Neuronal stem cell (in vitro differentiated cells): ENCODE measurements at regions not wholly inside any gene's neighbourhood (a gene's known extent, or its start where the extent isn't known, plus 50 kb on each side); places are given as distances from the start of the nearest gene placed in this dataset.

Experiments
- DNase-seq: peaks from one replicate; pipeline ENCODE4 v3.0.0-alpha.2; 2013; ENCODE audit warnings: low spot score
- H2AFZ ChIP-seq: one replicate; pipeline ENCODE4 v1.6.1; 2013; ENCODE audit warnings: mild to moderate bottlenecking, low read length, inconsistent platforms
- H2AK5ac ChIP-seq: 2 replicates; pipeline ENCODE4 v1.6.1; 2013; ENCODE audit warnings: low read depth, mild to moderate bottlenecking, inconsistent platforms, low read length, moderate library complexity, mixed read lengths
- H2BK120ac ChIP-seq: 2 replicates; pipeline ENCODE4 v1.6.1; 2013; ENCODE audit warnings: low read depth, mild to moderate bottlenecking, inconsistent platforms, low read length, moderate library complexity, mixed read lengths
- H2BK12ac ChIP-seq: one replicate; pipeline ENCODE4 v1.6.1; 2013; ENCODE audit warnings: low read length, inconsistent platforms
- H2BK15ac ChIP-seq: 2 replicates; pipeline ENCODE4 v1.6.1; 2013; ENCODE audit warnings: mild to moderate bottlenecking, low read length, inconsistent platforms, mixed read lengths
- H2BK5ac ChIP-seq: one replicate; pipeline ENCODE4 v1.6.1; 2013; ENCODE audit warnings: inconsistent platforms, mild to moderate bottlenecking, low read length, moderate library complexity
- H3K14ac ChIP-seq: one replicate; pipeline ENCODE4 v1.6.1; 2013; ENCODE audit warnings: low read length, inconsistent platforms
- H3K18ac ChIP-seq: 2 replicates; pipeline ENCODE4 v1.6.1; 2013; ENCODE audit warnings: low read length, inconsistent platforms
- H3K23ac ChIP-seq: 2 replicates; pipeline ENCODE4 v1.6.1; 2013; ENCODE audit warnings: low read depth, mild to moderate bottlenecking, mixed read lengths, low read length, inconsistent platforms; ENCODE audit not compliant: poor library complexity
- H3K27ac ChIP-seq: replicated peaks from 3 replicates; pipeline ENCODE4 v1.5.1; 2013; ENCODE audit warnings: low read length, inconsistent platforms
- H3K27me3 ChIP-seq, 3 experiments: 2 replicates each; pipeline ENCODE4 v1.6.1; 2013; ENCODE audit warnings: low read length in 3 of 3, mild to moderate bottlenecking in 2 of 3, inconsistent platforms in 1 of 3, low read depth in 1 of 3, mixed read lengths in 1 of 3, moderate library complexity in 1 of 3; ENCODE audit not compliant: control insufficient read depth in 3 of 3, insufficient read depth in 3 of 3
- H3K36me3 ChIP-seq, 2 donors: replicated peaks in 1 of 2; 2 replicates each; pipeline ENCODE4 v1.6.1; 2013; ENCODE audit warnings: low read length in 2 of 2; ENCODE audit not compliant: control insufficient read depth in 2 of 2, insufficient read depth in 2 of 2
- H3K4ac ChIP-seq: 2 replicates; pipeline ENCODE4 v1.6.1; 2013; ENCODE audit warnings: inconsistent platforms, mild to moderate bottlenecking, low read length, moderate library complexity
- H3K4me1 ChIP-seq, 2 donors: 1 replicate in 1 of 2; 2 replicates in 1 of 2; pipeline ENCODE4 v1.6.1; 2013; ENCODE audit warnings: low read length in 2 of 2, low read depth in 1 of 2; ENCODE audit not compliant: control insufficient read depth in 2 of 2, insufficient read depth in 1 of 2
- H3K4me2 ChIP-seq: one replicate; pipeline ENCODE4 v1.6.1; 2013; ENCODE audit warnings: mild to moderate bottlenecking, low read length, inconsistent platforms; ENCODE audit not compliant: insufficient read depth, poor library complexity, severe bottlenecking
- H3K4me3 ChIP-seq, 2 donors: 2 replicates each; pipeline ENCODE4 v1.5.1; 2013; ENCODE audit warnings: low read length in 2 of 2, mild to moderate bottlenecking in 2 of 2, inconsistent platforms in 1 of 2, moderate library complexity in 1 of 2
- H3K79me1 ChIP-seq: one replicate; pipeline ENCODE4 v1.6.1; 2013; ENCODE audit warnings: low read depth, mild to moderate bottlenecking, inconsistent platforms, low read length, moderate library complexity
- H3K9ac ChIP-seq: one replicate; pipeline ENCODE4 v1.6.1; 2013; ENCODE audit warnings: mild to moderate bottlenecking, low read depth, low read length, inconsistent platforms; ENCODE audit not compliant: poor library complexity
- H3K9me3 ChIP-seq, 2 donors: replicated peaks in 1 of 2; 2 replicates each; pipeline versions ENCODE3 to v1.6.1; 2013; ENCODE audit warnings: low read length in 2 of 2, mild to moderate bottlenecking in 2 of 2, inconsistent platforms in 1 of 2, low read depth in 1 of 2, mixed read lengths in 1 of 2, moderate library complexity in 1 of 2; ENCODE audit not compliant: control insufficient read depth in 2 of 2, insufficient read depth in 1 of 2
- H4K8ac ChIP-seq: one replicate; pipeline ENCODE4 v1.6.1; 2013; ENCODE audit warnings: low read depth, mild to moderate bottlenecking, inconsistent platforms, low read length, moderate library complexity
- H4K91ac ChIP-seq: one replicate; pipeline ENCODE4 v1.6.1; 2013; ENCODE audit warnings: low read length, low read depth, mild to moderate bottlenecking, inconsistent platforms; ENCODE audit not compliant: poor library complexity
- WGBS, 2 donors: extraction: QIAGEN DNeasy Blood & Tissue Kit; methylation state at CpG; one replicate each; pipeline ENCODE4 v1.1.7; 2013; ENCODE audit warnings: missing lambda C conversion rate in 2 of 2, mixed read lengths in 1 of 2; ENCODE audit not compliant: insufficient read length in 2 of 2, insufficient replicate concordance in 1 of 2; ENCODE audit errors: extremely low coverage in 2 of 2; 5-methylcytosine and 5-hydroxymethylcytosine counted together

GRCh38 chrX:101160001-101160400 lies 59.6 kb upstream of the DRP2 start:
- no peak overlapping the region for H2BK5ac ChIP-seq
- H3K18ac ChIP-seq: no peak overlapping the region
- no peaks in the 10 kb centered on the region for H3K9me3 ChIP-seq
- no peak overlapping the region for H4K91ac ChIP-seq
- no peak for DNase-seq
- no peak overlapping the region for H2BK120ac ChIP-seq
- no peaks in the 10 kb centered on the region for H3K79me1 ChIP-seq
- no peak overlapping the region for H3K14ac ChIP-seq
- no peak overlapping the region for H4K8ac ChIP-seq
- H3K9ac ChIP-seq: no peak overlapping the region
- no peak overlapping the region for H3K4me2 ChIP-seq
- no peaks in the 10 kb centered on the region for H3K27me3 ChIP-seq
- H3K4me3 ChIP-seq: no peak overlapping the region
- H3K4me1 ChIP-seq: no peaks in the 10 kb centered on the region
- H2BK12ac ChIP-seq: no peak overlapping the region
- H2AFZ ChIP-seq: no peak overlapping the region
- no peak overlapping the region for H2BK15ac ChIP-seq
- WGBS, 2 donors: no CpG with 5 or more reads among the region's 1 CpG
- no peak overlapping the region for H2AK5ac ChIP-seq
- no peak overlapping the region for H3K4ac ChIP-seq
- no peak overlapping the region for H3K23ac ChIP-seq
- no peak overlapping the region for H3K27ac ChIP-seq
- H3K36me3 ChIP-seq: peaks cover 3 to 66% of the 10 kb centered on the region in 2 donors

DNA sequence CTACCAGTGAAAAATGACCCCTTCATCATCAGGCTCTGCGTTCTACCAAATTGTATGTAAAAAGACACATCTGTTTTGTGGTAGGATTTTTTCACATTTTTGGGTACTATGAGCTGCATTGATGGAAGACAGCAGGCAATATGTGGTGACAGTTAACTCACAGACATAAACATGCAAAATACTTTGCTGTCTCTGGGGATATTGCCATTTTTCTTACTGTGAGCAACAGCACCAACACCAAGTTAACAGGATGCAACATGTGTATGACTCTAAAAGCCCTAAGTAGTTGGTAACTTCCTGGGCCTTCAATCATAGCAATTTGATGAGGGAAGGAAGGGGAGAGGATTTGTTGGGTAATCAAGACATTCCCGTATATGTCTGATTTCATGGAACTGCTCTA lies 56.4 kb upstream of the DRP2 start:
- H3K4me2 ChIP-seq: no peak overlapping the region
- no peak overlapping the region for H3K18ac ChIP-seq
- no peak overlapping the region for H4K8ac ChIP-seq
- no peak overlapping the region for H2AFZ ChIP-seq
- no peak overlapping the region for H2BK5ac ChIP-seq
- H3K4me1 ChIP-seq: no peaks in the 10 kb centered on the region
- no peak overlapping the region for H3K14ac ChIP-seq
- no peak overlapping the region for H4K91ac ChIP-seq
- H2BK120ac ChIP-seq: no peak overlapping the region
- H3K9me3 ChIP-seq: no peaks in the 10 kb centered on the region
- WGBS, 2 donors: no CpG with 5 or more reads among the region's 2 CpGs
- no peaks in the 10 kb centered on the region for H3K27me3 ChIP-seq
- no peaks in the 10 kb centered on the region for H3K79me1 ChIP-seq
- H3K4me3 ChIP-seq: no peak overlapping the region
- H2AK5ac ChIP-seq: no peak overlapping the region
- peaks cover 3 to 50% of the 10 kb centered on the region in 2 donors for H3K36me3 ChIP-seq
- DNase-seq: no peak
- H3K23ac ChIP-seq: no peak overlapping the region
- no peak overlapping the region for H2BK12ac ChIP-seq
- no peak overlapping the region for H2BK15ac ChIP-seq
- no peak overlapping the region for H3K4ac ChIP-seq
- H3K27ac ChIP-seq: no peak overlapping the region
- no peak overlapping the region for H3K9ac ChIP-seq

DNA sequence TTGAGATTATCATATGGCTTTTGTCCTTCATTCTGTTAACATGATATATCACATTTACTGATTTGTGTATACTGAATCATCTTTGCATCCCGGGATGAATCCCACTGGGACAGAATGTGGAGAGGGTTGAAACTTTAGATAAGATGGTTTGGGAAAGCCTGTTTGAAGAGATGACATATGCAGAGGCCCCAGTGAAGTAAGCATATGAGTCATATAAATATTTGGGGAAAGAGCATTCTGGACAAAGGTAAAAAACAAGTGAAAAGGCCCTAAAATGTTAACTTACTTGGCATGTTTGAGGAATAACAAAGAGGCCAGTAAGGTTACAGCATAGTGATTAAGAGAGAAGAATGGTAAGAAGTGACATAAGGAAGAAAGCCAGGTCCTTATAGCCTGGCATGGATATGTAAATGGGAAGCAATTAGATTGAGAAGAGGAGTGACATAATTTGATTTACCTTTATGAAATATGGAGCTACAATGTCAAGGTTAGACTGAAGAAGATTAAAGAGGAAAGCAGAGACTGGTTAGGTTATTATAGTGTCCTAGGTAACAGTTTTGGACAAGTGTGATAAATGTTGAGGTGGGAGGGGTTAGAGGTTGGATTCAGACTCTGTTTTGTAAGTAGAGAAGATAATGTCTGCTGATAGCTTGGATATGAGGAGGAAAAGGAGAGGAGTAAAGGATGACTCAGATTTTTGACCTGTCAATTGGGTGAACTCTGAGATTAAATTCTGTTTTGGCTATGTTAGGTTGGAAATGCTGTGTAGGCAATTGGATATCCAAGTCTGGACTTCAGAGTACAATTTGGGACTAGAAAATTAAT lies 54.6 kb upstream of the DRP2 start:
- Histone ChIP-seq H3K9me3 (no peaks in the 10 kb centered on the region), H2AFZ (no peak overlapping the region), H4K8ac (no peak overlapping the region), H3K23ac (no peak overlapping the region), H4K91ac (no peak overlapping the region), H3K4me3 (no peak overlapping the region), H2BK12ac (no peak overlapping the region), H3K4ac (no peak overlapping the region), H3K14ac (no peak overlapping the region), H3K27ac (no peak overlapping the region), H3K4me1 (no peaks in the 10 kb centered on the region), H3K79me1 (no peaks in the 10 kb centered on the region), H2BK15ac (no peak overlapping the region), H3K9ac (no peak overlapping the region), H3K4me2 (no peak overlapping the region), H3K36me3 (peaks cover 3 to 38% of the 10 kb centered on the region in 2 donors), H2BK5ac (no peak overlapping the region), H2BK120ac (no peak overlapping the region), H2AK5ac (no peak overlapping the region), H3K18ac (no peak overlapping the region), H3K27me3 (no peaks in the 10 kb centered on the region)
- WGBS, 2 donors: no CpG with 5 or more reads among the region's 1 CpG
- no peak for DNase-seq
